ENCODE measurements at regions not wholly inside any gene's neighbourhood (a gene's known extent, or its start where the extent isn't known, plus 50 kb on each side); places are given as distances from the start of the nearest gene placed in this dataset.

DNA sequence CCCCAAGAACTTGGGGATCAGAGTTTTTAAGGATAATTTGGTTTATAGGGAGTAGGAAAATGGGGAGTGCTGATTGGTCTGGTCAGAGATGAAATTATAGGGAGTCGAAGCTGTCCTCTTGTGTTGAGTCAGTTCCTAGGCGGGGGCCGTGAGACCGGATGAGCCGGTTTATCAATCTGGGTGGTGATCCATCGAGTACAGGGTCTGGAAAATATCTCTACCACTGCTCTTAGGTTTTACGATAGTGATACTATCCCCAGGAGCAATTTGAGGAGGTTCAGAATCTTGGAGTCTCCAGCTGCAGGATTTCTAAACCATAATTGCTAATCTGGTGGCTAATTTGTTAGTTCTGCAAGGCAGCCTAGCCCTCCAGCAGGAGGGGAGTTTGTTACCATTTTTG, 403.4 kb downstream of the CDH11 start:
- Histone ChIP-seq H3K27ac (ENCODE audit: low read depth, low read length) (no peak overlapping the region), H3K4me1 (ENCODE audit: control insufficient read depth, low read length) (no peaks in the 10 kb centered on the region), H3F3A (ENCODE audit: control insufficient read depth, insufficient read depth) (no peaks in the 10 kb centered on the region), H3K79me2 (ENCODE audit: control insufficient read depth, low read length) (no peaks in the 10 kb centered on the region), H3K9me2 (replicated peaks; ENCODE audit: control insufficient read depth, low read length) (no peaks in the 10 kb centered on the region), H3K4me3 (ENCODE audit: low read length) (no peak overlapping the region), H3K27me3 (ENCODE audit: control insufficient read depth, low read length) (no peaks in the 10 kb centered on the region), H3K9me3 (ENCODE audit: control insufficient read depth, insufficient read depth, low read length) (no peaks in the 10 kb centered on the region), H3K36me3 (ENCODE audit: control insufficient read depth, low read length) (no peaks in the 10 kb centered on the region), H3K4me2 (ENCODE audit: low read length) (no peak overlapping the region), H4K20me1 (ENCODE audit: control insufficient read depth, insufficient read depth, low read depth, low read length) (no peaks in the 10 kb centered on the region)
- no peak for TF ChIP-seq EZH2phosphoT487 (IDR thresholded peaks at IDR 0.05; ENCODE audit: borderline replicate concordance, low read length)
- TF ChIP-seq, protein P1, sequence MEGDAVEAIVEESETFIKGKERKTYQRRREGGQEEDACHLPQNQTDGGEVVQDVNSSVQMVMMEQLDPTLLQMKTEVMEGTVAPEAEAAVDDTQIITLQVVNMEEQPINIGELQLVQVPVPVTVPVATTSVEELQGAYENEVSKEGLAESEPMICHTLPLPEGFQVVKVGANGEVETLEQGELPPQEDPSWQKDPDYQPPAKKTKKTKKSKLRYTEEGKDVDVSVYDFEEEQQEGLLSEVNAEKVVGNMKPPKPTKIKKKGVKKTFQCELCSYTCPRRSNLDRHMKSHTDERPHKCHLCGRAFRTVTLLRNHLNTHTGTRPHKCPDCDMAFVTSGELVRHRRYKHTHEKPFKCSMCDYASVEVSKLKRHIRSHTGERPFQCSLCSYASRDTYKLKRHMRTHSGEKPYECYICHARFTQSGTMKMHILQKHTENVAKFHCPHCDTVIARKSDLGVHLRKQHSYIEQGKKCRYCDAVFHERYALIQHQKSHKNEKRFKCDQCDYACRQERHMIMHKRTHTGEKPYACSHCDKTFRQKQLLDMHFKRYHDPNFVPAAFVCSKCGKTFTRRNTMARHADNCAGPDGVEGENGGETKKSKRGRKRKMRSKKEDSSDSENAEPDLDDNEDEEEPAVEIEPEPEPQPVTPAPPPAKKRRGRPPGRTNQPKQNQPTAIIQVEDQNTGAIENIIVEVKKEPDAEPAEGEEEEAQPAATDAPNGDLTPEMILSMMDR (IDR thresholded peaks at IDR 0.05; ENCODE audit: low read depth, low read length, poor library complexity, severe bottlenecking) = no peak

DNA sequence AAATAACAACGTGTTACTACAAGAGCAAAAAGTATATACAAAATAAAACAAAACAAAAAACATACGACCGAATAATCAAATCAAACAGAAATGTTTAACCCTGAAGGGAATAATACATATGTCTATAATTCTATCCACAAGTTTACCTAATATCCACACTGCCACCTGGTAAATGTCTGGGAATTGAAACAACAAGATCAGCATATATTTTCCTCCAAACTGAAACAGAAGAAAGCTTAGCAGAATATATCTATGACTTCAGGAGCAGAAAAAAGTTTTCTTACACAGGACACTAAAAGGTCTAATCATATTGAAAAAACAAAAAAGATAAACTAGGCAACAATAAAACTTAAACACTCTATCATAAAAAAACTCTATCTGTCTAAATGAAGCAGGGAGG, 404.0 kb downstream of the CDH11 start:
- H3K9me2 ChIP-seq (replicated peaks; ENCODE audit: control insufficient read depth, low read length) = no peaks in the 10 kb centered on the region
- TF ChIP-seq, protein P1 (IDR thresholded peaks at IDR 0.05; ENCODE audit: low read depth, low read length, poor library complexity, severe bottlenecking) = no peak
- TF ChIP-seq EZH2phosphoT487 (IDR thresholded peaks at IDR 0.05; ENCODE audit: borderline replicate concordance, low read length) = no peak
- H3K9me3 ChIP-seq (ENCODE audit: control insufficient read depth, insufficient read depth, low read length) = no peaks in the 10 kb centered on the region
- no peaks in the 10 kb centered on the region for H4K20me1 ChIP-seq (ENCODE audit: control insufficient read depth, insufficient read depth, low read depth, low read length)
- no peaks in the 10 kb centered on the region for H3K36me3 ChIP-seq (ENCODE audit: control insufficient read depth, low read length)
- H3K4me2 ChIP-seq (ENCODE audit: low read length) = no peak overlapping the region
- H3K4me1 ChIP-seq (ENCODE audit: control insufficient read depth, low read length) = no peaks in the 10 kb centered on the region
- H3K27me3 ChIP-seq (ENCODE audit: control insufficient read depth, low read length) = no peaks in the 10 kb centered on the region
- no peaks in the 10 kb centered on the region for H3K79me2 ChIP-seq (ENCODE audit: control insufficient read depth, low read length)
- no peak overlapping the region for H3K27ac ChIP-seq (ENCODE audit: low read depth, low read length)
- no peak overlapping the region for H3K4me3 ChIP-seq (ENCODE audit: low read length)
- no peaks in the 10 kb centered on the region for H3F3A ChIP-seq (ENCODE audit: control insufficient read depth, insufficient read depth)

DNA sequence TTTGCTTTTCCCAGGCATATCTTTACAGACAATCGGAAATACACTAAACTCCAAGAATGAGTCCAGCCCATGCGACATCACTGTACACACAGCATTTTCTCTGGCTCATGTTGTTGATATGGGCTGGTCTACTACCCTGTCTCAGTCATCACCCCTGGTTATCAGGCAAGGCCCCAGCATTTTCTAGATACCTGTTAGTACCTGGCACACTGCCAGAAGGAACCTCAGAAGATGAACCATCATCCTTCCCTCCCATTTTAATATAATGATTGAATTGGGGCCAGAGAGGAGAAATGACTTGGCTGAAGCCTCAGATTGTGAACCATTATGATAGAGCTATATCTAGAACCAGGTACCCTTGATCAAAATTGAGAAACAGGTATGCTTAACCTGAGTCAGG, 406.2 kb downstream of the CDH11 start:
- no peaks in the 10 kb centered on the region for H4K20me1 ChIP-seq (ENCODE audit: control insufficient read depth, insufficient read depth, low read depth, low read length)

More for the DNA sequence above, 406.2 kb downstream of the CDH11 start:
- Histone ChIP-seq H3F3A (ENCODE audit: control insufficient read depth, insufficient read depth) (no peaks in the 10 kb centered on the region), H3K4me3 (ENCODE audit: low read length) (no peak overlapping the region), H3K36me3 (ENCODE audit: control insufficient read depth, low read length) (no peaks in the 10 kb centered on the region), H3K9me3 (ENCODE audit: control insufficient read depth, insufficient read depth, low read length) (no peaks in the 10 kb centered on the region), H3K27ac (ENCODE audit: low read depth, low read length) (no peak overlapping the region), H3K9me2 (replicated peaks; ENCODE audit: control insufficient read depth, low read length) (no peaks in the 10 kb centered on the region), H3K4me1 (ENCODE audit: control insufficient read depth, low read length) (no peaks in the 10 kb centered on the region), H3K4me2 (ENCODE audit: low read length) (no peak overlapping the region), H3K27me3 (ENCODE audit: control insufficient read depth, low read length) (no peaks in the 10 kb centered on the region), H3K79me2 (ENCODE audit: control insufficient read depth, low read length) (no peaks in the 10 kb centered on the region)
- TF ChIP-seq, protein P1 (IDR thresholded peaks at IDR 0.05; ENCODE audit: low read depth, low read length, poor library complexity, severe bottlenecking) = no peak
- no peak for TF ChIP-seq EZH2phosphoT487 (IDR thresholded peaks at IDR 0.05; ENCODE audit: borderline replicate concordance, low read length)

Data from DOHH2 (cell line).